Right lobe of liver (tissue), 4 donors: ENCODE measurements at regions not wholly inside any gene's neighbourhood (a gene's known extent, or its start where the extent isn't known, plus 50 kb on each side); places are given as distances from the start of the nearest gene placed in this dataset.

Experiments used
- POLR2A ChIP-seq: fragments of 450-650 bp; IDR thresholded peaks from one replicate; pipeline ENCODE4 v1.6.1; 2017; ENCODE audit warnings: antibody characterized with exemption, mild to moderate bottlenecking
- TF ChIP-seq, protein P1 (sequence below), 4 donors: fragments of 200-600 bp in 3 of 4; fragments of 450-650 bp in 1 of 4; IDR thresholded peaks; one replicate each; pipeline versions ENCODE4 v1.5.1 to v1.8.0; 2016 to 2022; ENCODE audit warnings: antibody characterized with exemption in 4 of 4, mild to moderate bottlenecking in 2 of 4
- donor health status: DM: no; HTN: no; CAD: no.
- donor health status: DM: no; HTN: no; CAD: no.
- donor health status: DM: no; HTN: yes; CAD: no.

DNA sequence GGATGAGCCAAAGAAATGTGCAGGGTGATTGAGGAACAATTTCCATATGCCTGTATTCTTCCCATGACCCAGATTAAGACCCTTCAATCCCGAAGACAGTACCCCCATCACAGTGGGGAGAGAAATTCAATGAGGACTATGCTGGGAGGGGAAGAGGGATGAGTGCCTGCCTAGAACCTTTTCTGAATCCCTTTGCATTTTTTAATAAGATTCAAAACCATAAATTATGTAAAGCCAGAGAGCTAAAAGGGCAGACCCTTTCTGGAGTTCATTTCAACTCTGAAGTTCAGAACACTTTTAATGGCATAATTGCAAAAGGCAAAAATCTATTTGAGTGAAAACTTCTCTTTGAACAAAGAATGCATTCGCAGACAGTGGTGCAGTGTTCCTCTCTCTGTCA, 529.5 kb downstream of the NTRK3 start:
- TF ChIP-seq, protein P1, sequence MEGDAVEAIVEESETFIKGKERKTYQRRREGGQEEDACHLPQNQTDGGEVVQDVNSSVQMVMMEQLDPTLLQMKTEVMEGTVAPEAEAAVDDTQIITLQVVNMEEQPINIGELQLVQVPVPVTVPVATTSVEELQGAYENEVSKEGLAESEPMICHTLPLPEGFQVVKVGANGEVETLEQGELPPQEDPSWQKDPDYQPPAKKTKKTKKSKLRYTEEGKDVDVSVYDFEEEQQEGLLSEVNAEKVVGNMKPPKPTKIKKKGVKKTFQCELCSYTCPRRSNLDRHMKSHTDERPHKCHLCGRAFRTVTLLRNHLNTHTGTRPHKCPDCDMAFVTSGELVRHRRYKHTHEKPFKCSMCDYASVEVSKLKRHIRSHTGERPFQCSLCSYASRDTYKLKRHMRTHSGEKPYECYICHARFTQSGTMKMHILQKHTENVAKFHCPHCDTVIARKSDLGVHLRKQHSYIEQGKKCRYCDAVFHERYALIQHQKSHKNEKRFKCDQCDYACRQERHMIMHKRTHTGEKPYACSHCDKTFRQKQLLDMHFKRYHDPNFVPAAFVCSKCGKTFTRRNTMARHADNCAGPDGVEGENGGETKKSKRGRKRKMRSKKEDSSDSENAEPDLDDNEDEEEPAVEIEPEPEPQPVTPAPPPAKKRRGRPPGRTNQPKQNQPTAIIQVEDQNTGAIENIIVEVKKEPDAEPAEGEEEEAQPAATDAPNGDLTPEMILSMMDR (IDR thresholded peaks at IDR 0.05): no peak
- no peak for TF ChIP-seq POLR2A
